Stimulated activated CD4-positive, alpha-beta T cell treated with anti-CD3 and anti-CD28 coated beads, Interleukin-4, amount 100 ng/mL, for 4 hours (primary cell): ENCODE measurements at regions not wholly inside any gene's neighbourhood (a gene's known extent, or its start where the extent isn't known, plus 50 kb on each side); places are given as distances from the start of the nearest gene placed in this dataset.
"Not testable (repeated sequence)": the region's sequence is repeated elsewhere in the genome, so short reads cannot be mapped to it uniquely, and the experiment has no call there.

Experiments used
- DNase-seq, 2 experiments: peaks; one replicate each; pipeline ENCODE4 v3.0.0-alpha.2; 2020

DNA sequence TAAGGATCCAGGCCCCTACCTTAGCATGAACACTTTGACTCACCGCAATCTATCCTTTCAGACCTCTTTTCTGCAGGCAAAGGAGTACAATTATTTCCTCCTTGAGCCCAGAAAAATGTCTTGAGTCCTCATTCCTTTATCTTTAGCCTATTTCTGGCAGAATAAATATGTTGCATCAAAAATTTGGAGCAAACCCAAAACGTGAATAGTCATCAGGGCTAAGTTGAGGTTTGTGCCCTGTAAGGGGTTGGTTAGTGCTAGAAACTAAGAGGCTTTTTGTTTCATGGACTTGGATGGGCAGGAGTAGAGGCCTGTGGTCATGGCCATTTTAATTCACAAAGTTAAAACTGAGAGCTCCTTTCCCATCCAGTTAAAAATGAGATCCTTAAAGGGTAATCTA lies 460.3 kb downstream of the GBA3 start:
- DNase-seq: no peak

DNA sequence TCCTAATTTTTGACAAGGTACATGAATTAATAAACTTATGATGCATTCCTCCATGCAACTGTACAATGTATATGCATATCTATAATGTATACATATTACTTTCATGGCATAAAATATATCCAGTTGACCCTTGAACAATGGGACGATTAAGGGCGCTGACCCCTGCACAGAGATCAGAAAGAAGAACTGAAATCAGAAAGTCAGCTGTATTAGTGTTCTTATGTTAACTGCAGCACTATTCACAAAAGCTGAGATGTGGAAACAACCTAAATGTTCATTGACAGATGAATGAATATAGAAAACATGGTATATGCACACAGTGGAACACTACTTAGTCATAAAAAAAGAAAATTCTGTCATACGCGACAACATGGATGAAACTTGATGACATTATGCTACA lies 457.1 kb downstream of the GBA3 start:
- no peak for DNase-seq

DNA sequence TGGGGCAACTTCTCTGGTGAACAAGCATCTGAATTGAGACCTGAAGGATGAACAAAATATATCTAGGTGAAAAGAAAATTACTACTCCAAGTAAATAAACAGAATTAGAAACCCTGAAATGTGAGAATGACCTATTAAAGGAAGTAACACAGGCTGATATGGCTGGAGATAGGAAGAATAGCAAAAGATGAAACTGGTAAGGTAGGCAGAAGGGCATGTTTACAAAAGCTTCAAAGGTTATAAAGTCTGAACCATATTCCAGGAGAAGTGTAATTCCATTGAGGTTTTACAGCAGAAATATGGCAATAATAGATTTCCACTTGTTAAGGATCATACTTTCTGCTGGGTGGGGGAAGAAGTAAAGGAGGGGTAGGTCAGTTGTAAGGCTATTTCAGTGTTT lies 452.0 kb downstream of the GBA3 start:
- DNase-seq: no peak

DNA sequence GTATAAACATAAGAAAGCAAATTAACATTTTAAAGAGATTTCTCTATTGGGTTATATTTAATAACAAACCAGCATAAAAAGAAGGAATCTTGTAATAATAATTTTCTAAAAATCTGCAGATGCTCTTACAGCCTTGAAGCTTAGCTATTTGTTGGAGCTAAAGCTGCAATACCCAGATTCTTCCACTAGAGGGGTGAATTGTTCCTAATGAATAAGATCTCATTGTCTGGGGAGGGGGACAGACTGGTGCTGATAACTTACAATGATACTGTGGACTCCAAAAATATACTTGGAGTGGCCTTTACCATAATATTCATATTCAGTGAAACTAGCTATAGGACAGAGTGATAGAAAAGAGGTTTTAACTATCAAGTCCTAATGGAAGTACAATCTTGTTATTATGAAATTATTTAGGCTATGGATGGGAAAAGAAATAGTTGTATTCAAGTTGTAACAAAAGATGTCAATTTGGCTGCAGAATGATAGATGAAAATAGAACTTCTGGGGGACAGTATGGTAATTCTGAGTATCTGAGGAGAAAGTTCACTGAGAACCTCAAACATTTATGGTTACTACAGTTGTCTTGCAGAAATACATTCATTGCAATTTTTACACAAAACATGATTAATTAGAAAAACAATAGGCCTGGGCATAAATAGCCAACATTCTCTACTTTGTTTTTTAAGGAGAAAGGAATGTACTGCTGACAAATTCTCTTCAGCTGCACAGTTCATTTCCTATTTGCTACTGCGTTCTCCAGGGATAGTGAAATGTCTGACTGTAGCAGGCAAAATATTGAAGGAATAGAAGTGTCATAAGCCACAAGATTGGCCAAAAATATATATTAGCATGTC lies 443.3 kb downstream of the GBA3 start:
- no peak for DNase-seq

DNA sequence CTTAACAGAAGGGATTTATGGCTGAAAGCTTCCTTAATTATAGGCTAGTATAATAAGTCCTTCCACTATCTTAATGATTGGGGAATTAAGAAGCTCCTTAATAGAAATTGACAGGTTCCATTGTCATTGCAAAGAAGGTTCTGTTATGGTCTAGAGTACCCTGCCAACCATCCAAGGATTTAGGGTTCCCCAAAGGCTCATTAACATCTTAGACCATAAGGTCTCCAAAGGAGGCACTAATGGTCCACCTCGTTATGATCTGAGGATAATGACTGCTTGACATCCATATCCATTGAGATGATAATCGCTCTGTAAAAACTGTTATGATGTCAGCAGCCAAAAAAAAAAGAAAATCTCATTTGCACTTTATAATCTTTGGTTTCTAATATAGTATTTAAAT lies 441.6 kb downstream of the GBA3 start:
- DNase-seq: no peak

DNA sequence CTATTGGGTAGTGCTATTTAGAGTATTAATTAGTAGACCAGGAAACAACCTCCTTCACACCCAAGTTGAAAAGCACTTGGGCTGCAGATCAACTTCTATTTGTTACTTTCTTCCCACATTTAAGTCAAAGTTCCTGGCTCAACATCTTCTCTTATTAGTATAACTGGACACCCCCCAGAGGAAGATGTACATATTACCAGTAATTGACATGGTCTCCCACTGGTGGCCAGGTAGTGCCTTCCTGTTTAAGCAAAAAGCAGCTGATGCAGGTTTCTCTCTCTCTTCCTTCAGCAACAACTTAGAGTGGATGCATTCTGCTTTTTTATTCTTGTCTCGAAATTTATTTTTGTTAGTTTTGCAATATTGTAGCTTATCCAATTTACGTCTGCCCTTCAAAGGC lies 438.1 kb downstream of the GBA3 start:
- DNase-seq: no peak

DNA sequence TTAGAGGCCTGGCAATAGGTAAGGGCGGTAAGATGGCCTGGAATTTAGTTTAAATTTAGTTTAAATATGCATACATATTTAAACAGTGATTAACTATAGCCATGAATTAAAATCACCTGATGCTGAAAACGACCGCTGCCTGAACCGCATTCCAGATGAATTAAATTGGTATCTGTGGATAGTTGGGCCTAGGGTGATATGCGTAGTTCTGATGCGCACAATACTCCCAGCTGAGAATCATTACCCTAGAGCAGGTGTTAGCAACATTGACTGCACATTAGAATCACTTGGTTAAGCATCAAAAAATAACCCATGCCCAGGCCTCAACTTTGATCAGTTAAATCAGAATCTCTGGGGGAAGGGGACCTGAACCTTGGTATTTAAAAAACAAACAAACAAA lies 432.4 kb downstream of the GBA3 start:
- no peak for DNase-seq

DNA sequence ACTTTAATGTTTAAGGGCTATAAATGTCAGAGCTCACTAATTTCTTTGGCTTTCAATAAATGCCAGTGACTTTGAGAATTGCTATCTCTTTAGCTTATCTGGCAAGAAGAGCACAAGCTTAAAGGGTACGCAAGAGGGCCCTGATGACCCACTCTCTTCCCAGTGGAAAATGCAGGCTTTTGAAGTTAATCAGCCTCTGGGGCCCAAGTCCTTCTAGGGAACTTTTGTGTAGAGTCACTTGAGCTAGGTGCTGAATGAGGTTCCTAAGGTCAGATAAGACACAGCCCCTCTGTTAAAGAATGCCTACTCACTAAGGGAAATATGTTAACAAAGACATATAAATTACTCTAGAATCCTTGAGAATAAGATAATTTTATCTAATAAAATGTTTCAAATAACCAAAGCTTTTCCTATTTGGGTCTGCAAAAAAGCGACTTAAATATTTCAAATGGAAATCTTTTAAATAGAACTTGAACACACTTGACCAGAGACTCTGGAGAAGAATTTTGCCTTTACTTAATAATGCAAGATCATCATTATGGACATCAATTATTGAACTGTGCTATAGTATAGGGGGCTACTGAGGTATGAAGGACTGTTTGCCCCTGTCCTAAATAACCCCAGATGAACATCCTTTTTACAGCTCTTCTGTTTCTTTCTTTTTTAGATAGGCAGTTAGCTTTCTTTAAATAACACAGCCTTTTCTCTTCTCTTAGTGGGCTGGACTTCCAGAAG lies 430.1 kb downstream of the GBA3 start:
- no peak for DNase-seq

DNA sequence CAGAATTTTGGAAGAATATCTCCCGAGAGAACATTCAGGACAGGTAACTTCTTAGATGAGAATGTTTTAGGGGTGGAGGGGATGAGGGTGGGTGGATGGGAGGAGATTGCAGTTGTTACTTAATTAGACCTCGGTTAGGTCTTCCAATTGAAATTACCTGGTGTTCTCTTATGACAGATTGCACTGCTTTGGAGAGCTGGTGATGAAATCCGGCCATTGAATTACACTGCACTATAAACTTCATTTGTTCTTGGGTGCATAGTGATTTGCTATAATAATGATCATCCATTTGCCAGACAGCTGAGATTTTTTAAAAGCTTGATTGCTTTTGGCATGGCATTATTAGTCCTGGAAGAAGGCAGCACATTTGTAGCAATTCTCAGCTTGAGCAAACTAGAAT lies 427.6 kb downstream of the GBA3 start:
- no peak for DNase-seq

DNA sequence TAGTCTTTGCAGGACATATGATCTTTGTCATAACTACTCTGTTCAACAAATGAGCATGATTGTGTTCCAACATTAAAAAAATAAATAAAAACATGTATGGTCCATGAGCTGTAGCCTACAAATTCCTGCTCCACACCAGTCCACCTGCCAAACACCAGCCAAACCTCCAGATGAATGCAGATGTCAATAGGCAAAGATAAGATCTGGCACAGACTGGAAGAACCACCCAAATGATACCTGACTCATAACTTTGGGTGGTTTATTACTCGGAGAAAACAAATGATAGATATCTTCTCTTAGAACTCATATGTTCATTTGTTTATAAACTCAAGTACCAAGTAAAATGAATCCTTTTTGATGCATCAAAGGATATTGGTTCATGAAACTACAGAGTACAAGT lies 425.1 kb downstream of the GBA3 start:
- DNase-seq: no peak

DNA sequence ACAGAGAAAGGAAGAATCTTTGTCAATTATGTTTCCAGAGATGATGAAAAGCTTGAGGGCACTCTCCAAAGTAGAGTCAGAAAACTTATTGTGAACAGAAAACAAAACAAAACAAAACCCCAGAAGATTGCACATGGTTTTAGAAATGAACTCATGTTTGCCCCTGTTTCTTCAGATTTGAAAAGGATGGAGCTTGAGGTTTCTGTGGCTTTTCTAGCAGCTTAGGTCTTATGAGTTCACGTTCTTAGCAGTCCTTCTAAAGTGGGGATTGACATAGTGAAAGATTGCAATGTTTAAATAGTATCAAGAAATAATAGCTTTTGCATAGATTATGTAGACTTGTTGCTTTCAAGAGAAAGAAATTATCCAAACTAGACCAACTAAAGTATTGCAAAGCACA lies 421.8 kb downstream of the GBA3 start:
- DNase-seq: no peak

DNA sequence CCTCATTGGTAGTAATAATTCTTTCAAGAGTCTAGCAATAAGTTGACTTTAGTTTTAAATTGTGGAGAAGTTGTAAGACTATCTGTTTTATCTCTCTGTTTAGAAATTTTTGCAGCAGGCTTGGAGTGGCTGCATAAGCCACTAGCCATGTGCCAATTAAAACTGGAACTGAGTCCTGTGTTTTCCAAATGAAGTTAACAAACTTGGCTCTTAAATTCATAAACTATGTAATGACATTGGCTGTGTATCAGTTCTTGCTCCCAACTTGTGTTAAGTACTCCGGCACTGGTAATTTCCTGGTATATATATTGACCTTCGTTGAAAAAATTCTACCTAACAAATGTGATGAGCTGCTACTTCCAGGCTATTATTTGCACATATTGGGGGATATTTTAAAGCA lies 420.4 kb downstream of the GBA3 start:
- no peak for DNase-seq

DNA sequence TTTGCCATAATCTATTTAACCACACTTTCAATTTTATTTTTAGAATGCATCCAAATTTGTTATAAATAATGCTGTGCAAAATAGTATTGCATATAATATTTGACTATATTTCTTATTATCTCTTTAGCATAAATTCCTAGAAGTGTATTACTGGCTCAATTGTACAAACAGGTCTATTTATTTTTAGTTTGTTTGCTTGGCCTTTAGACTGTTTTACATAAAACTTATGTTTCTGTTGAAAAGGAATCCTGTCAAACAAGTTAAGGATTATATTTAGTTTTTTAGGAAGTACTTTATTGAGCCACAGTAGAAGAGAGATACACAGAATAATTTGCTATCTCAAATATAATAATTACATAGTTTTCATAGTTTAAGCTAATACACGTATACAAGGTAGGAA lies 413.8 kb downstream of the GBA3 start:
- DNase-seq: no peak

DNA sequence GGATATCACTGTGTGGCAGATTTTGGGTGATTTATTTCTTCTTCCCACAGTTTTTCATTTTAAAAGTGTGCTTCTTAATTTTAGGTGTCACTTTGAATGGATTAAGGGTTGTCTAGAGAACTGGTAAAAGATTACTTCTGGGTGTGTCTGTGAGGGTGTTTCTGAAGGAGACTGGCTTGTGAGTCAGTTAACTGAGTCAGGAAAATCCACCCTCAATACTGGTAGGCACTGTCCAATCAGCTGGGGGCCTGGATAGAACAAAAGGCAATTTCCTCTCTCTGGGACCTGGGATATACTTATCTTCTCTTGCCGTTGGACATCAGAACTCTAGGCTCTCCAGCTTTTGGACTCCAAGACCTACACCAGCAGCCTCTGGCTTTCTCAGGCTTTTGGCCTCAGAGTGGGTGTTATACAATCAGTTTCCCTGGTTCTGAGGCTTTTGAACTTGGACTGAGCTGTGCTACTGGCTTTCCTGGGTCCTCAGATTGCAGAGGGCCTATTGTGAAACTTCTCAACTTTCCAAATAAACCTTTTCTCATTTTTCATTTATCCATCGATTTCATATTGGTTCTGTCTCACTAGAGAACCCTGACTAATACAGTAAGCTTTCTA lies 413.1 kb downstream of the GBA3 start:
- no peak for DNase-seq

DNA sequence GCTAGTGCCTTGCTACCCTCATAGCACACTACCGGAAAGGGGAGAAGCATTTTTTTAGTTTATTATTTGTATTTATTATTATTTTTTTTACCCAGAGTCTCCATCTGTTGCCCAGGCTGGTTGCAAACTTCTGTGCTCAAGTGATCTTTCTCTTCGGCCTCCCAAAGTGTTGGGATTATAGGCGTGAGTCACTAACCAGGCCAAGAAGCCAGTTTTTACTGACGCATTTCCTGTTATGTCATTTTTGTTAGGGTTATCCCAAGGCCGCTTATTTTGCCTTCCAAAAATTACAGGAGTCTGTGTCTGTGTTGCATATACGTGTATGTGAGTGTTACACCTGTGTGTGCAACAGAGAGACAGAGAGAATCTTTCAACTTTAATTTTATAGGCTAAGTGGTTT lies 404.5 kb downstream of the GBA3 start:
- no peak for DNase-seq

DNA sequence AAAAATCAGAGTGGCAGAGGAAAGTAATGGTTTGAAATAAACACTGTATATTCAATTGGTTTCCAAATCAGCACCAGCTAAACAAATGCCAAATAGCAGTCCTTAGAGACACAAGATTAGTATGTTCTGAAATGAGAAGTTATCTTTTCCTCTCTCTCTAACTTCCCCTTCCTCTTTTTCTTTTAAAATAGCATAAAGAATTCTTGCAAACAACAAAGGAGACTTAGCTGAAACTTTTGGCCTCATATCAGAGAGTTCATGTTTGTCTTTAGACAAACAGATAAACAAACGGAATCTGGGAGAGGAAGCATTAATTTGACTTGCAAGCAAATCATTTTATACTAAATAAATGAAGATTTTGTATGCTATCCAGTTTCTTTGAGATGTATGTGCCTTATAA lies 399.0 kb downstream of the GBA3 start:
- no peak for DNase-seq

DNA sequence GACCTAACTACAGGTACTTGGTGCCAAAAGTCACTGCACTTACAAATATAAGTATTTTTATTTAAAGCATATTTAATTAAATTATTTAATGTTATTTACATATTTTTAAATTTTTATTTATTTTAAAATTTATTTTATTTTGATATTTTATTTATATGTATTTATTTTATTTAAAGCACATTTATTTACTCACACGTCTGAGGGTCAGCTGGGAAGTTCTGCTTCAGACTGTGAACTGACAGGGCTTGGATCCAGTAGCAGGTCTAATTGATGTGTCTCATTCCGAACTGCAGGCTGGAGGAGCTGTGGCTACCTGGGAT lies 392.5 kb downstream of the GBA3 start:
- DNase-seq: no peak

DNA sequence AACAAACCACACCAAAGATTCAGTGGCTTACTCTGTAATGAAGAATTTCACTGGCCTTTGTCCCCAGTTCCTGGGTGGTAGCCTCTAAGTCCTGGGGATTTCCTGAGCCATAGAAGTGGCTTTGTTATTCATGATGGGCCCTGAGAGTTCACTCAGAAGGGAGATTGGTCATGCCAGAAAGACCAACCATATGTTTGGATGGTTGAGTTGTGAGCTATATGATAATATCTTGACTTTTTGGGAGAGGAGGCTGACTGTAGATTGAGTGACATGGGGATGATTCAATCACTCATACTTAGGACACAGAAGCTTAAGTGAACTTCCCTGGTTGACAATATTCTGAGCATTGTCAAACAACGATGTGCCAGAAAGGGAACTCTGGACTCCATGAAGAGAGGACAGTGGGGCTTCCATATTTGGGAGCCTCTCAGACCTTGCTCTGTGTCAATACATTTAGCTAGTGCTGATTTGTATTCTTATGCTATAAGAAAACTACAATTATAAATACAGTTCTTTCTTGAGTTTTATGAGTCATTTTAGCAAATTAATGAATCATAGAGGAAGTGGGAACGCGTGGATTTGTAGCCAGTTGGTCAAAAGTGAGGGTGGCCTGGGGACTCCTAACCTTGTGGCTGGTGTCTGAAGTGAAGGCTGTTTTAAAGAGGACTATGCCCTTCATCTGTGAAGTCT lies 392.0 kb downstream of the GBA3 start:
- DNase-seq: no peak

DNA sequence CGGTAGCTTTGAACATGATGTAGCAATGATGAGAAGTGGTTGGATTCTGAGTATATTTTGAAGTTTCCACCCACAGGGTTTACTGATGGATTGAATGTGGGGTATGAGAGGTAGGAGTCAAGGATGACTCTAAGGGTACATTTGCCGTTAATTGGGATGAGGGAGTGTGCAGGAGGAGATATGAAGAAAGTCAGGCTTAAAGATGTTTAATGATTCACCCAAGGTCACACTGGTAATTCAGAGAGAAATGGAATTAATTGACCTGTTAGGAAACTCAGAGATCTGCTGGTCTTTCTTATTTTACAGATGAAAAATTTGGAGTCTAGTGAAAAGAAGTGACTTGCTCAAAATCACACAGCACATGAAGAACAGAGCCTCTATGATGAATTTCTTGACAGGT lies 390.7 kb downstream of the GBA3 start:
- no peak for DNase-seq

DNA sequence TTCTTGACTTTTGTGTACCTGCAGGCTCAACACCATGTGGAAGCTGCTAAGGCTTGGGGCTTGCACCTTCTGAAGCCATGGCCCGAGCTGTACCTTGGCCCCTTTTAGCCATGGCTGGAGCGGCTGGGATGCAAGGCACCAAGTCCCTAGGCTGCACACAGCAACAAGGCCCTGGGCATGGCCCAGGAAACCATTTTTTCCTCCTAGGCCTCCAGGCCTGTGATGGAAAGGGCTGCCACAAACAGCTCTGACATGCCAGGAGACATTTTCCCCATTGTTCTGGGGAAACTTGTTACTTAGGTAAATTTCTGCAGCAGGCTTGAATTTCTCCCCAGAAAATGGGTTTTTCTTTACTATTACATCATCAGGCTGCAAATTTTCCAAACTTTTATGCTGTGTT lies 387.4 kb downstream of the GBA3 start:
- DNase-seq: not testable (repeated sequence)

DNA sequence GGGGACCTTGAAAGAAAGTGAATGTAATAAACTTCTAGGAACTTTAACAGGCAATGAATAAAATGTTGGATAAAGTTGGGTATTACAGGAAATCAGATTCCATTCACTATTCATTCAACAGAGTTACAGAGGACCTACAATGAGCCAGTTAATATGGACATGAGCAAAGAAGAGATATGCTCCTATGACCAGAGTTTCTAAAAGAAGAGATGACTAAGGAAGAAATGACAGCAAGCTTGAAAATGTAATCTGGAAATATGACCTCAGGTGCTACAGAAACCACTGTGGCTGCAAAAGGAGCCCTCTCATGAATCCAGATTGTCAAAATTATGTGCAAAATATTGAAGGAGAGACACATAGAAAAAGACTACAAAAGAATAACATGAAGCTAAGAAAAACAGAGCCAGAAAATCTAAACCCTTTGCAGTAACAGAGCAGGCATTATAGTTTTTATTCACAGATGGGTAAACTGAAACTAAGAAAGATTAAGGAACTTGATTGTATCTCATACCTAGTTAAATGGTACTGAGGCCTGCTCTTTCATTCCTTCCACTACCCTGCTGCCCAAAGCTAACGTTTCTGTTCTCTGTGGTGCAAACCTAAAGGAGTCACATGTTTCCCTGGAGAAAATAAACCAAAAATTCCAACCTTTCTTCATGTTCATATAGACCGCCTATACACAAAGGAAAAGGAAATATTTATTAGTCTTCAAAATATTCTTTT lies 378.3 kb downstream of the GBA3 start:
- no peak for DNase-seq

DNA sequence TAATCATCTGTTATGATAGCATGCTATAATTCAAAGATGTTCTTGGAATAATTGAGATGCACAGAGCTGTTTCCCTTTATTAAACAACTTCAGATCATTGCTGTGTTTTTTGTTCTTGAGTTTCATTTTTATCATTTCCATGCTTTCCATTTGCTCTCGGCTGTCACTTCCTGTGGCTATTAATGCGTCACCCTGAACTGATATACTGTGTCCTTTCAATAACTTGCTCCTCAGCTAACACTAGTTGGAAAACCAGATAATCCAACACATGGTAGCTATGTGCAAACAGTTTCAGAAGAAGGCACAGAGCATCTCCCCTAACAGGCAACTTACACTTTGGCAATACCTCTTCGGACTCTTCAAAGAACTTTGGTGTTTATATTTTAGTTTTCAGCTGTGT lies 376.0 kb downstream of the GBA3 start:
- DNase-seq: no peak

DNA sequence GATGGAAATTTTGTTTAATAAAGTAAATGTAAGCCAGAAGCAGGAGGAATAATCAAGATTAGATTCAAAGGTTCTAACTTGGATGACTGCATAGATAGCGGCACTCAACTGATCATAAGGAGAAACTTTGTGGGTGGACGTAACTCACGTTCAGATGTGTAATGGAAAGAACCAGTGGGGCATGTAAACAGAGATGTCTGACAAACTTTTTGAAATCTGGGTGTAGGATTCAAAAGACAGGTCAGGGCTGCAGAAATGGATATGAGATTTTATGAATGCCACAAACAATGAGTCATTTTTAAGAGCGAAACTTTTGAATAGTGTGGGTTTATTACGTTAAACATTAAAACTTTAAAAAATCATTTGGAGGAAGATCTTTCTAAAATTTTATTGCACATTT lies 375.6 kb downstream of the GBA3 start:
- no peak for DNase-seq
